GM23338 (cell line): ENCODE measurements at regions not wholly inside any gene's neighbourhood (a gene's known extent, or its start where the extent isn't known, plus 50 kb on each side); places are given as distances from the start of the nearest gene placed in this dataset.

Source experiments
- ATAC-seq: fragments of 200-7000 bp; cut with Tn5 transposase; 3 replicates; pipeline ENCODE4 v1.9.1; 2020
- DNase-seq: peaks from one replicate; pipeline ENCODE4 v3.0.0-alpha.2; 2015; ENCODE audit warnings: low spot score
- H2AFZ ChIP-seq: fragments of 200-600 bp; sonication (generic); 2 replicates; pipeline ENCODE4 v1.8.0; 2016; ENCODE audit warnings: antibody characterized with exemption, mild to moderate bottlenecking, moderate library complexity
- H3F3A ChIP-seq: fragments of 200-600 bp; sonication (generic); replicated peaks from 2 replicates; pipeline ENCODE4 v1.8.0; 2017; ENCODE audit warnings: antibody characterized with exemption, mixed run types, low read depth
- H3K27ac ChIP-seq: fragments of 200-600 bp; sonication (generic); 2 replicates; pipeline ENCODE4 v1.6.1; 2016; ENCODE audit warnings: low read depth
- H3K27me3 ChIP-seq: fragments of 200-600 bp; sonication (generic); 2 replicates; pipeline ENCODE4 v1.8.0; 2016; ENCODE audit warnings: mild to moderate bottlenecking, mixed run types, moderate library complexity; ENCODE audit not compliant: insufficient read depth
- H3K36me3 ChIP-seq: fragments of 200-600 bp; sonication (generic); 2 replicates; pipeline ENCODE4 v1.8.0; 2016; ENCODE audit warnings: mild to moderate bottlenecking; ENCODE audit not compliant: insufficient read depth
- H3K4me1 ChIP-seq: fragments of 200-600 bp; sonication (generic); 2 replicates; pipeline ENCODE4 v1.8.0; 2016; ENCODE audit warnings: mild to moderate bottlenecking, moderate library complexity; ENCODE audit not compliant: insufficient read depth
- H3K4me2 ChIP-seq: fragments of 200-600 bp; sonication (generic); 2 replicates; pipeline ENCODE4 v1.7.1; 2017; ENCODE audit warnings: mixed run types
- H3K4me3 ChIP-seq: fragments of 200-600 bp; sonication (generic); 2 replicates; pipeline ENCODE4 v1.6.1; 2016; ENCODE audit warnings: mixed run types
- H3K79me2 ChIP-seq: fragments of 200-600 bp; sonication (generic); replicated peaks from 2 replicates; pipeline ENCODE4 v1.8.0; 2017; ENCODE audit warnings: mild to moderate bottlenecking; ENCODE audit not compliant: insufficient read depth
- H3K9me2 ChIP-seq: fragments of 200-600 bp; sonication (generic); 2 replicates; pipeline ENCODE4 v1.8.0; 2017; ENCODE audit not compliant: insufficient read depth
- H4K20me1 ChIP-seq: fragments of 200-600 bp; sonication (generic); replicated peaks from 2 replicates; pipeline ENCODE4 v1.8.0; 2017; ENCODE audit warnings: mild to moderate bottlenecking; ENCODE audit not compliant: insufficient read depth
- H3K27ac Mint-ChIP-seq: 2 replicates; pipeline ENCODE4 v1.8.0; 2020; ENCODE audit warnings: inconsistent platforms, mild to moderate bottlenecking, moderate library complexity, mixed read lengths
- H3K27me3 Mint-ChIP-seq: 3 replicates; pipeline ENCODE4 v1.8.0; 2022; ENCODE audit warnings: low read depth, mild to moderate bottlenecking, moderate library complexity, mixed read lengths, inconsistent platforms; ENCODE audit not compliant: insufficient read depth, poor library complexity
- H3K36me3 Mint-ChIP-seq: 3 replicates; pipeline ENCODE4 v1.8.0; 2021; ENCODE audit warnings: low read depth, mild to moderate bottlenecking, inconsistent platforms, moderate library complexity, mixed read lengths
- H3K4me1 Mint-ChIP-seq: 3 replicates; pipeline ENCODE4 v1.8.0; 2020; ENCODE audit warnings: mild to moderate bottlenecking, inconsistent platforms, mixed read lengths
- H3K4me3 Mint-ChIP-seq: 3 replicates; pipeline ENCODE4 v1.8.0; 2021; ENCODE audit warnings: moderate library complexity, mild to moderate bottlenecking, inconsistent platforms, mixed read lengths
- H3K9me3 Mint-ChIP-seq: 3 replicates; pipeline ENCODE4 v1.8.0; 2020; ENCODE audit warnings: moderate library complexity, mild to moderate bottlenecking, inconsistent platforms, mixed read lengths
- CREB1 ChIP-seq: fragments of 250-450 bp; sonication (Bioruptor Pico); IDR thresholded peaks from 2 replicates; pipeline ENCODE4 v1.5.0; 2020; ENCODE audit warnings: low read depth, mild to moderate bottlenecking, moderate library complexity
- CTCF ChIP-seq, 2 experiments: fragments of 200-600 bp in 1 of 2; sonication (generic) in 1 of 2; conservative IDR thresholded peaks; 2 replicates each; pipeline versions ENCODE4 v1.5.1 to v1.6.1; 2016 to 2017; ENCODE audit warnings: antibody characterized with exemption in 2 of 2, low read depth in 2 of 2, mild to moderate bottlenecking in 2 of 2, moderate library complexity in 1 of 2
- EZH2 ChIP-seq: fragments of 200-600 bp; sonication (generic); IDR thresholded peaks from one replicate; pipeline ENCODE4 v1.8.0; 2017; ENCODE audit warnings: antibody characterized with exemption, mild to moderate bottlenecking, low read depth; ENCODE audit not compliant: unreplicated experiment
- EZH2phosphoT487 ChIP-seq: fragments of 200-600 bp; sonication (generic); IDR thresholded peaks from one replicate; pipeline ENCODE4 v1.8.1; 2018; ENCODE audit warnings: antibody characterized with exemption; ENCODE audit not compliant: unreplicated experiment
- JUNB ChIP-seq: IDR thresholded peaks from one replicate; pipeline ENCODE4 v1.6.1; 2016; ENCODE audit warnings: antibody characterized with exemption; ENCODE audit not compliant: unreplicated experiment
- NANOG ChIP-seq: IDR thresholded peaks from 2 replicates; pipeline ENCODE4 v1.6.1; 2016; ENCODE audit warnings: antibody characterized with exemption, borderline replicate concordance
- POLR2AphosphoS5 ChIP-seq: IDR thresholded peaks from 2 replicates; pipeline ENCODE4 v1.6.1; 2016; ENCODE audit warnings: antibody characterized with exemption, low read depth
- REST ChIP-seq: IDR thresholded peaks from one replicate; pipeline ENCODE4 v1.6.1; 2018; ENCODE audit warnings: antibody characterized with exemption; ENCODE audit not compliant: unreplicated experiment
- STAT1 ChIP-seq: IDR thresholded peaks from one replicate; pipeline ENCODE4 v1.6.1; 2016; ENCODE audit warnings: antibody characterized with exemption; ENCODE audit not compliant: unreplicated experiment
- ZNF114 ChIP-seq: fragments of 250-450 bp; sonication (Bioruptor Pico); IDR thresholded peaks from 2 replicates; pipeline ENCODE4 v1.5.0; 2020; ENCODE audit warnings: mild to moderate bottlenecking, moderate library complexity
- ZNF462 ChIP-seq: fragments of 250-450 bp; sonication (Bioruptor Pico); IDR thresholded peaks from 2 replicates; pipeline ENCODE4 v1.5.0; 2020; ENCODE audit warnings: mild to moderate bottlenecking, moderate library complexity

- peak overlapping the region; percentile 18; the same call in 1 of the 2 replicates for H2AFZ ChIP-seq
- H3K27ac ChIP-seq = no peak overlapping the region
- Mint-ChIP-seq H3K27ac (no peak overlapping the region), H3K4me1 (no peaks in the 10 kb centered on the region), H3K27me3 (peaks cover 7% of the 10 kb centered on the region), H3K36me3 (peaks cover 12% of the 10 kb centered on the region), H3K9me3 (peaks cover 17% of the 10 kb centered on the region), H3K4me3 (no peak overlapping the region)
- no peaks in the 10 kb centered on the region for H4K20me1 ChIP-seq
- no peaks in the 10 kb centered on the region for H3K79me2 ChIP-seq
- no peak overlapping the region for H3K4me3 ChIP-seq
- no peaks in the 10 kb centered on the region for H3K9me2 ChIP-seq
- TF ChIP-seq EZH2phosphoT487 (no peak), JUNB (no peak), EZH2 (no peak), STAT1 (no peak), ZNF462 (CRISPR knock-in tag) (no peak), NANOG (no peak), ZNF114 (no peak), REST (no peak), POLR2AphosphoS5 (no peak), CREB1 (CRISPR knock-in tag) (no peak), CTCF (conservative IDR thresholded peaks at IDR 0.05; ENCODE audit: low read depth in 2 of 2) (no peak)
- DNase-seq (no peak), ATAC-seq (no peak)
- H3K27me3 ChIP-seq = no peaks in the 10 kb centered on the region
- H3F3A ChIP-seq = no peaks in the 10 kb centered on the region
- H3K4me1 ChIP-seq = no peaks in the 10 kb centered on the region
- no peaks in the 10 kb centered on the region for H3K36me3 ChIP-seq
- H3K4me2 ChIP-seq = no peak overlapping the region
Observed at GRCh38 chr6:169165561-169166300, 87.9 kb downstream of the THBS2 start.
